HG03066 (cell line): ENCODE measurements at regions not wholly inside any gene's neighbourhood (a gene's known extent, or its start where the extent isn't known, plus 50 kb on each side); places are given as distances from the start of the nearest gene placed in this dataset.

Experiments used
- ATAC-seq: cut with Tn5 transposase; IDR thresholded peaks from one replicate; pipeline ENCODE4 v1.9.1; 2021; ENCODE audit warnings: low read depth; ENCODE audit not compliant: unreplicated experiment

GRCh38 chr16:85367485-85367884 is 245.6 kb upstream of the GSE1 start:
- no peak for ATAC-seq

- ATAC-seq, result no peak
Observed at GRCh38 chr16:85369060-85369459, 244.1 kb upstream of the GSE1 start.

DNA sequence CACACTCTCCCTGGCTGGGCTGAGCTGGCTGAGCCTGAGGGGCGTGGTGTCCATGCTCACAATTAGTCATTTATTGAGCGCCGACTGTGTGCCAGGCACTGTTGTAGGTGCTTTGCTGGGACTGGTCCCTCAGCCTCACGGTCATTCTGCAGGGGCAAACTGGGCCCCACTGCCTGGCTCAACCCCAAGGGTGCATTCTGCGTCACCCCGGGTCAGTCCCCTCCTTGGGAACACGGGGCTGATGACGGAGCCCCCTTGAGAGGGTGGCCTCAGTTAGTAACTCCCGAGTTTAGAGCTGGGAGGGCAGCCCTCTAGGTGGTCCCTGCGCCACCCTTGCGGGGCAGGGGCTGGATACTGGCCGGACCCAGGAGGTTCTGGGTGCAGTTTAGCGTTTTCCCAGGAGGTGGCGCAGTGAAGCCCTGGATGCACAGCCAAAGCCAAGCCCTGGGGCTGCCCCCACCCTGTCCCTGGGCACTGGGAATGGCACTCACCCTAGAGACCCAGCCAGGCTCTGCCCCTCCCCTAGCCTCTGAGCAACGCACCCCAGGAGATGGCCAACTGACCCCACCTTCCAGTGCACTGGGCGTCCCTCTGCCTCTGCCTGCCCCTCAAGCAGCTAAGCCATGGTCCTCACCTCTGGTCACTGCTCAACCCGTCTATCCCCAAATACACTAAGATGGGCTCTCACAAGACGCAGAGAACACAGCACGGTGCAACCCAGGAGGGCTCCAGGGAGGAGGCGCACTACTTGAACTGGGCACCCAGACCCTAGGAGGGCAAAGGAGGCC is 243.2 kb upstream of the GSE1 start:
- no peak for ATAC-seq

GRCh38 chr16:85370543-85370880 is 242.6 kb upstream of the GSE1 start:
- ATAC-seq, result no peak

DNA sequence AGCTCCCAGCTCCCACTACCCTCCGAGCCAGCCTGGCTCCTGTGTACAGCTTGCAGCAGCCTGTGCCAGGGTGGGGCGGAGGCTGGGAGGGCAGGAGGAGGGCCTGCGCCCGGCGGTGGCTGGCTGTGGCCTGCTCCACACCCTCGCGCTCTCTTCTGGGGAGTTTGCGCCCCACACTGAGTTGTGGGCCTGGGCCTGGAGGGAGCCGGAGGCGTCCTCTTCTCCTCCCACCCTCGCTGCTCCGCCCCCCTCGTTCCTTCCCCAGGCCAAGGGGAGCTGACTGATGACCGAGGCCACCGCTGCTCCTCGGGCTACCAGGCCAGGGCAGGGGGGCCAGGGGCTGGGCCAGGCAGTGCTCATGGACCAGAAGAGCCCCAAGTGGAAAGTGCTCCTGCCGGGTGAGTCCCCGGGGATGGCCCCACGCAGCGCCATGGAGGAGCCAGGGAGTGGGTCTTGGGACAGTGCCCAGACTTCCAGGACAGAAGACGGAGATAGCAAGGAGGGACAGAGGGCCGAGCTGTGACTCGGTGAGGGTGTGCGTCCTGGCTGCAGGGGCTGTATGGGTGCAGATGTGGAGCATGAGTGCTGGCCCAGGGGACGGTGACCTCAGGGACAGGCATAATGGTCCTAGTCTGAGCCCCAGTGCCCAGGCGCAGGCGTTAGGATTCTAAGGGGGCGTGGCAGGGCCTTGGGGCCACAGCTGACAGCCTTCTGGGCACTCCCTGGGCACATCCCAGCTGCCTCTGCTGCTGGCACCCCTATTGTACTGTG is 242.1 kb upstream of the GSE1 start:
- no peak for ATAC-seq

DNA sequence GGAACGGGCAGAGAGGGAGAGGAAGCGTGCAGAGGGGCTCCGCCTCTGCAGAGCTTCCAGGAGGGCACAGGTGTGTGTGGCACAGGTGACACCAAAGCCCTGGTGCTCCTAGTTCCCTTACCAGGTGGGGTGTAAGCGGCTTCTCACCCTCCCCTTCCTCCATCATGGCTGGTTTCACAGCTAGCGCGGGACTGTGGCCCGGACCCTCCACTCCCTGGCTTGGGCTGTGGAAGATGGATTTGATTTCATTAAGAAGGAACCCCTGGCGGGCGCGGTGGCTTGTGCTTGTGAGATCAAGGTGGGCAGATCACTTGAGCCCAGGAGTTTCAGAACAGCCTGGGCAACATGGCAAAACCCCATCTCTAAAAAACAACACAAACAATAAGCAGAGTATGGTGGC is 241.2 kb upstream of the GSE1 start:
- ATAC-seq, result no peak

- no peak for ATAC-seq
Observed at GRCh38 chr16:85372627-85373372, 240.3 kb upstream of the GSE1 start.

DNA sequence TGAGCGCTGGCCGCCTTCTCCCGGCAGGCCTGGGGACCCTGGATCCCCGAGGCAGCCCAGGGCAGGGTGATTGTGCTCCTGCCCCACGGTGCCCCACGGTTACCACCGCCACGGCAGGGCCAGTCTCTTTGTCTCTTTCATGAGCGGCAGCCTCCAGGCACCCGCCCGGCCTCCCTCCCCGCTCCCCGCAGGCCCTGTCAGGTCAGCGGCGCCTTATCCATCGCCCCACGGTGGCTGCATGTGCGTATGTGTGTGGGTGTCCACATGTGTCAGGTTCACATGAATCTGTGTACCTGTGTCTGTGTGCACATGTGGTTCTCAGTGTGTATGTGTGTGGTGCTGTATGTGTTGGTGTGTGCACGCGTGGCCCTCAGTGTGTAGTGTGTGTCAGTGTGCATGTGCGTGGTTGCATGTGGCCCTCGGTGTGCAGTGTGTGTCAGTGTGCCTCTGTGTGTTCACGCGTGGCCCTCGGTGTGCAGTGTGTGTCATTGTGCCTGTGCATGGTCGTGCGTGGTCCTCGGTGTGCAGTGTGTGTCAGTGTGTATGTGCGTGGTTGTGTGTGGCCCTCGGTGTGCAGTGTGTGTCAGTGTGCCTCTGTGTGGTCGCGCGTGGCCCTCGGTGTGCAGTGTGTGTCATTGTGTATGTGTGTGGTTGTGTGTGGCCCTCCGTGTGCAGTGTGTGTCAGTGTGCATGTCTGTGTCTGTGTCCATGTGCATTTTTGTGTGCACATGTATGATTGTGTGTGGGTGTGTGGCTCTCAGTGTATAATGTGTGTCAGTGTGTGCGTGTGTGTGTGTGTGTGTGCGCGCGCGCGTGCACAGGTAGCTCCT is 239.2 kb upstream of the GSE1 start:
- ATAC-seq, result no peak

DNA sequence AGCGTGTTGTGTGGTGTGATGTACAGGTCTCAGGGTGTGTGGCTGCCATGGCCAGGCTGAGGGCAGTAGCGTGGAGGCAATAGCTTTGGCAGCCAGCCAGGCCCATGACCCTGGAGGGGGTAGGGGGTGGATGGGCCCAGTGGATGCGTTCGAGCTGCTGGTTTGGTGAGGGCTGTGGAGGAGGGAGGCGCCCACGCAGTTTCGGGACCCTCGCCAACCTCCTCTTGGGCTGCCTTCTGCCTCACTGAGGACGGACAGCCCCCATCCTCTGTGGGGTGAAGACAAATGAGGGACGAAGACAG is 238.6 kb upstream of the GSE1 start:
- no peak for ATAC-seq

DNA sequence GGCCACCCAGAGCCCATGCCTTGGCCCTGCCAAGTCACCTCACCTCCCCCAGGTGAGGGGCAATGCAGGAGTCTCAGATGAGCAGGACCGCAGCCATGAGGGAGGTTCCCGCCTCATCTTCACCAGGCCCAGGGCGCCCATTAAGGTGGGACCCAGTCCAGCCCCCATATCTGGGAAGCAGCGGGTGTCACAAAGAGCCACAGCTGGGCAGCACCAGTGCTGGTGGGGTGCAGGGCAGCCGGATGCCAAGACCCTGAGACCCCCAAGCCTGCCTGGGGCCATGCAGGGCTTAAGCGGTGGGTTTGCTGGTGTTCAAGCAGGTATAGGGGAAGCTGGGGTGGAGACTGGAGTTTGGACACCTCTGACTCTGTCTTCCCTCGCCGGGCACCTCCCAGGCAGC is 237.8 kb upstream of the GSE1 start:
- no peak for ATAC-seq

DNA sequence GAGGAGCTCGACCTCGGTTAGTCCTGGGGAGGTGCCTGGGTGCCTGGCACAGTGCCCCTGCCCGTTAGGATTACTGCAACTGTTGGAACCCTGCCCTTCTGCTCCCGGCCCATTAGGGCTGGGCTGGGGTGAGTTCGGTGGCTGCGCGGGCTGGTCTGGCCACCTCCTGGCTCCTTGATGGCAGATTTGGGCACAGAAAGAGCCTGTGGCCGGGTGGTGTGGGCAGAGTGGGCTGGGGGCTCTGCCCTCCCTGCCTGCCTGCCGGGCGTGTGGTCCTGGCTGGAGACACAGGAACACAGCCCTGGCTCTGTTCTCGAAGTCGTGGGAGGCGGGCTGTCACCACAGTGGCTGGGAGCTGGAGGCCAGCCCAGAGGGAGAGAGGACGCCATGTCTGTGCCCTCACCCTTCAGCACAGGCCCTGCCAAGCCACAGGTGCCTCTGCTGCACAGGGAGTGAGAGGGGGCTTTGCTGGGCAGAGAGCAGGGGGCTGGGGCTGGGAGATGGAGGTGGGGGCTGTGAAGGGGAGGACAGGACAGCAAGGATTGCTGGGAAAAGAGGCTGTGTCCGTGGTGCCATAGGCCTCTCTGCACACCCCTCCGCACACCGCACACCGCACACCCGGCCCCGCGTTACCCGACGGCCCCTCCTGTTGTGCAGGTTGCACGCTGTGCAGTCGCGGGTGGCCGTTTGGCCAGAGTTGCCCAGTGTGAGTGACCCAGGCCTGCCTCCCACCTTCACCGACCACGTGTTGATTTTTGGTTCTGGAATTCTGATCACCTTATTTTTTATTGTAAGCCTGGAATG is 236.6 kb upstream of the GSE1 start:
- ATAC-seq, result no peak

DNA sequence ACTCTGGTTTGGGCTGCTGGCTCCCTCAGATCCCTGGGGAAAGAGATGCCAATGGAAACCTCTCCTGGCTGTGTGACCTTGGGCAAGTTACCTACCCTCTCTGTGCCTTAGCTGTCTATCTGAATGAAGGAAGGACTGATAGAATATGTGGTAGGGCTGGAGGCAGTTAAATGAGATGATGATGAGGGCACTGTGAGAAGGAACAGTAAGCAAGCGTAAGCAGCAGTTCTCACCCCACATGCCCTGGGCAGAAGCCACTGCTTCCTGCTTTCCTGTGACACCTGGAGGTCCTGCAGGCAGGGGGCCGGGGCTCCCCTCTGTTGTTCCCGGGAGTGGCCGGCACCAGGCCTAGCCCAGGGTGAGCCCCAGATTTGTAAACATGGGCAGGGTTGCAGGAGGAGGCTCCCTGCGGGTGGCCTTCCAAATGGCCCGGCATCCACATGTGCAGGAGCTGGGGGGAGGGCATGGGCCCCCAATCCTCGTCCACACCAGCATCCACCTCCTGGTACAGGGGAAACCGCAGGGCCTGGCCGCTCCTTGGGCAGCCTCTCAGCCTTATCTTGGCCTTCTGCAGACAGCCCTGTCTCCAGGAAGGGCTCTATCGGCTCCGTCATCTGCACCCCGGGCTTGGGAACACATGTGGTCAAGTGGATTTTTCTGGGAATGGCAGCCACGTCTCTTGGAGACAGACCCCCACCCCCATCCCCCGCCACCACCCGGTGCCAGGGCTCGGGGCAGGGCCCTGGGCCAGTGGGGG is 235.6 kb upstream of the GSE1 start:
- no peak for ATAC-seq

GRCh38 chr16:85378145-85379040 is 234.7 kb upstream of the GSE1 start:
- ATAC-seq, result no peak

DNA sequence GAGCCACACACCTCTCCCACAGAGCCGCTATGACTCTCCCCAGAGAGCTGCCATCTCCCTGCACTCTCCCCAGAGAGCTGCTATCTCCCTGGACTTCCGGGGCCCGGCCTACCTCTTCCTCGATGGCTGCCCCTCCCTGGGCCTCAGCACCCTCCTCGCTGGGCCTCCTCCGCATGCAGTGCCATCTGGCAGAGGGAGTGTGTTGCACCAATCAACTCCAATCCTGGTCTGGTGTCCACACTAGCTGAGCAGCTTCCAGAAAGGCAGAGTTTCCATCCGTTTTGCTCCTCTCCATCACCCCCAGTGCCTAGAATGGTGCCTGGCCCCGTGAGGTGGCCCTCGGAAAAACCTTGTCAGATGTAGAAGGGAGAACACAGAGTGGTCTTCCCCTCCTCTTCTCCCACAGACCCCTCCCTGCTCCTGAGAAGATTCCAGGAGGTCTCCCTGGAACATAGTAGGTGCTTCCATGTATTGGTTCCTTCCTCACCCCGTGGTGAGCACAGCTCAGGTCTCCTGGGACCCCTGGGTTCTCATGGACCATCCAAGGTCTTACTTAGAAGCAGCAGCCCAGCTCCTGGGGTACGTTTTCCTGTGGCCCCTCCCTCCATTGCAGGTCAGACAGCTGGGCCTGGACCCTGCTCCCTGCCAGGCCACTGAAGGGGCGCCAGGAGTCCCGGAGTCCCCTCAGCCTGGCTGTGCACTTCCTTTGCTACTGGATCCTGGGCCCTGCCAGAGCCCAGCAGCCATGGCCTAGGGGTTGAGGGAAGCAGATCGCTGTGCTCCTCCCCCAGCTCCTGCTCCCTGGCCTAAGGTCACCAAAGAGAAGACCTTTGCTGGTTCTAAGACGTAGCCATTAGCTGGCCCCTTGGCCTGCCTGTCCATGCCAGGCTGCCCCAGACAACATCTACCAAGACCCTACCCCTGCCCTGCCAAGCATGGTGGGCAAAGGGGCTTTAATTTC is 233.8 kb upstream of the GSE1 start:
- no peak for ATAC-seq

- no peak for ATAC-seq
Observed at GRCh38 chr16:85380002-85380395, 233.1 kb upstream of the GSE1 start.

DNA sequence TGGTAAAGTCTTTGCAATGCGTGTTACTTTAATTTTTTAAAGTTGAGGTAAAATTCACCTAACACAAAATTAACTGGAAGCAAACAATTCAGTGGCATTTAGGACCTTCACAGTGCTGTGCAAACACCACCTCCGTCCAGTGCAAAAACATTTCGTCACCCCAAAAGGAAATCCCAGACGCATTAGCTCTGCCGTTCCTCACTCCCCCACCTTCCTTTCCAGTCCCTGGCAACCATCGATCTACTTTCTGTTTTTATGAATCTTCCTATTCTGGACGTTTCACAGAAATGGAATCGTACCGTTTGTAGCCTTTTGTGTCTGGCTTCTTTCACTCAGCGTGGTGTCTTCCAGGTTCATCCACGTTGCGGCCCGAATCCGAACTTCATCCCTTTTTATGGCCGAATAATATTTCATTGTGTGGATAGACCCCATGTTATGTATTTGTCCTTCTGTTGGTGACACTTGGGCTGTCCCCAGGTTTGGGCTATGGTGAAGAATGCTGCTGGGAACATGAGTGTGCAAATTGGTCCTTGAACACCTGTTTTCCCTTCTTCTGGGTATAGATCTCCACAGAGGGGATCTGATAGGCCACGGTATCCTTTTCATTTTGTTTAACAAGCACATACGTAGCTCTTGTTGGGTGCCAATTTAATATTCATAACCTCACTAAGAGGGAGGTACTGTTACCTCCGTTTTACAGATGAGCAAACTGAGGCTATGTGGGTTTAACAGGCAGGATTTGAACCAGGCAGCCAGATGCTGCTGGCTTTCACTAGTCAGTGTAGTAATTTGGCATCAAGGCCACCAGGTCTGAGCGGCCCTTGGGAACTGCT is 232.0 kb upstream of the GSE1 start:
- ATAC-seq, result no peak
